ENCODE measurements at regions not wholly inside any gene's neighbourhood (a gene's known extent, or its start where the extent isn't known, plus 50 kb on each side); places are given as distances from the start of the nearest gene placed in this dataset.

DNA sequence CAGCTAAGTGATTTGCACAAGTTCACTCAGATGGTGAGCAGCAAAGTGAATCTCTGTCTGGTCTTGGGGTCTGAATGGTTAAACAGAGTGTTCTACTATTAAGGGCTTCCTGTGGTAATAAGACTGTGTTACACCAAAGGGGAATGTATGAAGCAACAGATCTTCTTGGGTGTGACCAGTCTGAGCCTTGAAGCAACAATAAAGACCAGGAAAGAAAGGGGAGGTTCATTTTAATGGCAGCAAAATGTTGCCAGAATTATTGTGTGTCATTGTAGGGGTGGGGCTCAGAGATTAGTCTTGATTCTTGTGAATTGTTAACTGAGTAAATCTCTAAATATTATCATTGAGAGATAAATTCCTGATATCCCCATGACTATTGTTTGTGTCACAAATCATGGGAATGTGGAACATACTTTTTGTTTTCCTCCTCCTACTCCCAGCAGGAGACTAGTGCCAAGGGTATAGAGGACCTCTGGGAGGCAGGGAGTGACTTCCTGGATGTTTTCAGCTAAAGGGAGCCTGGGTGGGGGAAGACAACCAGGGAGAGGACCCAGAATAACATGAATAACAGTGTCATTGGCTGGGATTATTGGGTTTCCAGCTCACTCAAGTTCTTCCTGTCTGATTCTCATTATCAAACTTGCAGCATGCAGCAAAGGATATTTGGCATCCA lies 141.4 kb upstream of the PAK3 start:
- TF ChIP-seq EZH2 (IDR thresholded peaks at IDR 0.05), result no peak
- no peak for TF ChIP-seq FOXP2 (optimal IDR thresholded peaks at IDR 0.05; ENCODE audit: control extremely low read depth, extremely low read length, insufficient read depth)
- TF ChIP-seq POLR2AphosphoS5 (IDR thresholded peaks at IDR 0.05; ENCODE audit: borderline replicate concordance, low read depth, low read length), result no peak
- no peak for DNase-seq (ENCODE audit: low read depth, low spot score)
- no peak overlapping the region for H3K27ac ChIP-seq
- H3K9me3 ChIP-seq (ENCODE audit: low read depth, low read length), result no peaks in the 10 kb centered on the region
- no peaks in the 10 kb centered on the region for H3K36me3 ChIP-seq (ENCODE audit: insufficient read depth, low read length)
- no peak overlapping the region for H3K4me3 ChIP-seq
- no peak overlapping the region for H3K9ac ChIP-seq (ENCODE audit: insufficient read length)

- TF ChIP-seq POLR2AphosphoS5 (IDR thresholded peaks at IDR 0.05; ENCODE audit: borderline replicate concordance, low read depth, low read length), result no peak
- no peak for TF ChIP-seq FOXP2 (optimal IDR thresholded peaks at IDR 0.05; ENCODE audit: control extremely low read depth, extremely low read length, insufficient read depth)
- TF ChIP-seq EZH2 (IDR thresholded peaks at IDR 0.05), result no peak
- Histone ChIP-seq H3K9ac (ENCODE audit: insufficient read length) (no peak overlapping the region), H3K9me3 (ENCODE audit: low read depth, low read length) (no peaks in the 10 kb centered on the region), H3K4me3 (no peak overlapping the region), H3K36me3 (ENCODE audit: insufficient read depth, low read length) (no peaks in the 10 kb centered on the region), H3K27ac (no peak overlapping the region)
- no peak for DNase-seq (ENCODE audit: low read depth, low spot score)
Measured at GRCh38 chrX:110951472-110952269, 144.3 kb upstream of the PAK3 start.

- no peak for TF ChIP-seq FOXP2 (optimal IDR thresholded peaks at IDR 0.05; ENCODE audit: control extremely low read depth, extremely low read length, insufficient read depth)
- no peak for TF ChIP-seq POLR2AphosphoS5 (IDR thresholded peaks at IDR 0.05; ENCODE audit: borderline replicate concordance, low read depth, low read length)
- no peak for TF ChIP-seq EZH2 (IDR thresholded peaks at IDR 0.05)
- H3K27ac ChIP-seq, result no peak overlapping the region
- DNase-seq (ENCODE audit: low read depth, low spot score), result no peak
- no peaks in the 10 kb centered on the region for H3K9me3 ChIP-seq (ENCODE audit: low read depth, low read length)
- H3K9ac ChIP-seq (ENCODE audit: insufficient read length), result no peak overlapping the region
- H3K4me3 ChIP-seq, result no peak overlapping the region
- no peaks in the 10 kb centered on the region for H3K36me3 ChIP-seq (ENCODE audit: insufficient read depth, low read length)
Measured at GRCh38 chrX:110944751-110945675, 149.4 kb upstream of the CHRDL1 start.

- TF ChIP-seq FOXP2 (optimal IDR thresholded peaks at IDR 0.05; ENCODE audit: control extremely low read depth, extremely low read length, insufficient read depth), result no peak
- TF ChIP-seq EZH2 (IDR thresholded peaks at IDR 0.05), result no peak
- no peak for TF ChIP-seq POLR2AphosphoS5 (IDR thresholded peaks at IDR 0.05; ENCODE audit: borderline replicate concordance, low read depth, low read length)
- no peak for DNase-seq (ENCODE audit: low read depth, low spot score)
- Histone ChIP-seq H3K9ac (ENCODE audit: insufficient read length) (no peak overlapping the region), H3K4me3 (no peak overlapping the region), H3K27ac (no peak overlapping the region), H3K9me3 (ENCODE audit: low read depth, low read length) (no peaks in the 10 kb centered on the region), H3K36me3 (ENCODE audit: insufficient read depth, low read length) (no peaks in the 10 kb centered on the region)
Measured at GRCh38 chrX:110944311-110944750, 148.7 kb upstream of the CHRDL1 start.

GRCh38 chrX:110941906-110942305 lies 146.3 kb upstream of the CHRDL1 start:
- Histone ChIP-seq H3K4me3 (no peak overlapping the region), H3K9ac (ENCODE audit: insufficient read length) (no peak overlapping the region), H3K27ac (no peak overlapping the region), H3K36me3 (ENCODE audit: insufficient read depth, low read length) (no peaks in the 10 kb centered on the region), H3K9me3 (ENCODE audit: low read depth, low read length) (no peaks in the 10 kb centered on the region)
- no peak for DNase-seq (ENCODE audit: low read depth, low spot score)
- TF ChIP-seq EZH2 (IDR thresholded peaks at IDR 0.05) (no peak), FOXP2 (optimal IDR thresholded peaks at IDR 0.05; ENCODE audit: control extremely low read depth, extremely low read length, insufficient read depth) (no peak)

DNA sequence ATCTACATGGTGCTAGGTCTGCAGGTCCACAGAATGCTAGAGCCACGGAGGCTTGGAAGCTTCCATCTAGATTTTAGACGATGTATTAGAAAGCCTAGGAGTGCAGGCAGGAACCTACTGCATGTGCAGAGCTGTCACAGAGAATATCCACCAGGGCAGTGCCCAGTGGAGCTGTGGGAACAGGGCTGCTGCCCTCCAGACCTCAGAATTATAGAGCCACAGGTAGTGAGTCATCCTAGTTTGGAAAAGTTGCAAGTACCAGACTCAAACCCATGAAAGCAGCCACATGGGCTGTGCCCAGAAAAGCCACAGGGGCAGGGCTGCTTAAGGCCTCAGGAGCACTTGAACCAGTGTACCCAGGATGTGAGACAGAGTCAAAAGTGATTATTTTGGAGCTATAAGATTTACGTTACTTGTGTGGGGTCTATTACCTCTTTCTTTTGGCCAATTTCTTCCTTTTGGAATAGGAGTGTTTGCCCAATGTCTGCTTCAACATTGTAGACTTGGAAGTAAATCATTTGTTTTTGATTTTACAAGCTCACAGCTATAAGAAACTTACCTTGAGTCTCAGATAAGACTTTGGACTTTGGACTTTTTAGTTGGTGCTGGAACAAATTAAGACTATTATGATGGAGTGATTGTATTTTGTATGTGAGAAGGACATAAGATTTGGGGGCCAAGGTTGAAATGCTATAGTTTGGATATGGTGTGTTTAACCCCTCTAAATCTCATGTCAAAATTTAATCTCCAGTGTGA lies 143.5 kb upstream of the CHRDL1 start:
- DNase-seq (ENCODE audit: low read depth, low spot score), result no peak
- Histone ChIP-seq H3K36me3 (ENCODE audit: insufficient read depth, low read length) (no peaks in the 10 kb centered on the region), H3K27ac (no peak overlapping the region)

DNA sequence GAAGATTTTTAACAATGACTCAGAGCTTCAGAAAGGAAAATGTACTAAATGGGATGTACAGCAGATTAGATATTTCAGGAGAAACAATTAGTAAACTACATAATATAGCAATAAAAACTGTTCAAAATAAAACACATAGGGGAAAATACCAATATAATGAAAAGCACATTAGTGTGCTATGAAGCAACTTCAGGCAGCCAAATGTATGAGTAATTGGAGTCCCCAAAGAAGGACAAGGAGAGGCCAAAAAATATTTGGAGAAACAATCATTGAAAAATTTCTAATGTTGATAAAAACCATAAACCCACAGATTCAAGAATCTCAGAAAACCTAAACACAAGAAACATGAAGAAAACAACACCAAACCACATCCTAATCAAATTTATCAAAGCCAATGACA lies 129.3 kb upstream of the CHRDL1 start:
- Histone ChIP-seq H3K4me3 (no peak overlapping the region), H3K9ac (ENCODE audit: insufficient read length) (no peak overlapping the region), H3K9me3 (ENCODE audit: low read depth, low read length) (no peaks in the 10 kb centered on the region), H3K27ac (no peak overlapping the region), H3K36me3 (ENCODE audit: insufficient read depth, low read length) (no peaks in the 10 kb centered on the region)
- TF ChIP-seq EZH2 (IDR thresholded peaks at IDR 0.05) (no peak), POLR2AphosphoS5 (IDR thresholded peaks at IDR 0.05; ENCODE audit: borderline replicate concordance, low read depth, low read length) (no peak), FOXP2 (optimal IDR thresholded peaks at IDR 0.05; ENCODE audit: control extremely low read depth, extremely low read length, insufficient read depth) (no peak)
- DNase-seq (ENCODE audit: low read depth, low spot score), result no peak

More for the DNA sequence above, 143.5 kb upstream of the CHRDL1 start:
- TF ChIP-seq POLR2AphosphoS5 (IDR thresholded peaks at IDR 0.05; ENCODE audit: borderline replicate concordance, low read depth, low read length) (no peak), EZH2 (IDR thresholded peaks at IDR 0.05) (no peak), FOXP2 (optimal IDR thresholded peaks at IDR 0.05; ENCODE audit: control extremely low read depth, extremely low read length, insufficient read depth) (no peak)
- Histone ChIP-seq H3K9ac (ENCODE audit: insufficient read length) (no peak overlapping the region), H3K4me3 (no peak overlapping the region), H3K9me3 (ENCODE audit: low read depth, low read length) (no peaks in the 10 kb centered on the region)

Data from SK-N-MC (cell line).